Liver (tissue), 3 donors: ENCODE measurements at regions not wholly inside any gene's neighbourhood (a gene's known extent, or its start where the extent isn't known, plus 50 kb on each side); places are given as distances from the start of the nearest gene placed in this dataset.
"Not testable (repeated sequence)": the region's sequence is repeated elsewhere in the genome, so short reads cannot be mapped to it uniquely, and the experiment has no call there.

Experiments
- EGR1 ChIP-seq, 2 donors: IDR thresholded peaks; 2 replicates each; pipeline ENCODE4 v1.6.1; 2016 to 2018; ENCODE audit warnings: antibody characterized with exemption in 2 of 2, low read depth in 2 of 2
- JUND ChIP-seq, 2 donors: IDR thresholded peaks; 2 replicates each; pipeline ENCODE4 v1.6.1; 2016; ENCODE audit warnings: antibody characterized with exemption in 2 of 2
- RAD21 ChIP-seq, 2 donors: IDR thresholded peaks; 2 replicates each; pipeline ENCODE4 v1.6.1; 2016; ENCODE audit warnings: antibody characterized with exemption in 2 of 2, mild to moderate bottlenecking in 2 of 2
- YY1 ChIP-seq: IDR thresholded peaks from 2 replicates; pipeline ENCODE4 v1.6.1; 2016; ENCODE audit warnings: antibody characterized with exemption, mild to moderate bottlenecking
- TF ChIP-seq, protein P1 (sequence below): fragments of 150-350 bp; IDR thresholded peaks from 2 replicates; pipeline ENCODE4 v1.5.1; 2017; ENCODE audit warnings: improper control_type of control experiment, low read depth, low read length; ENCODE audit not compliant: missing input control
- donor health status: healthy.
- donor health status: healthy.

GRCh38 chr4:33740871-33741270 is 2503.4 kb downstream of the ARAP2 start:
- TF ChIP-seq, protein P1, sequence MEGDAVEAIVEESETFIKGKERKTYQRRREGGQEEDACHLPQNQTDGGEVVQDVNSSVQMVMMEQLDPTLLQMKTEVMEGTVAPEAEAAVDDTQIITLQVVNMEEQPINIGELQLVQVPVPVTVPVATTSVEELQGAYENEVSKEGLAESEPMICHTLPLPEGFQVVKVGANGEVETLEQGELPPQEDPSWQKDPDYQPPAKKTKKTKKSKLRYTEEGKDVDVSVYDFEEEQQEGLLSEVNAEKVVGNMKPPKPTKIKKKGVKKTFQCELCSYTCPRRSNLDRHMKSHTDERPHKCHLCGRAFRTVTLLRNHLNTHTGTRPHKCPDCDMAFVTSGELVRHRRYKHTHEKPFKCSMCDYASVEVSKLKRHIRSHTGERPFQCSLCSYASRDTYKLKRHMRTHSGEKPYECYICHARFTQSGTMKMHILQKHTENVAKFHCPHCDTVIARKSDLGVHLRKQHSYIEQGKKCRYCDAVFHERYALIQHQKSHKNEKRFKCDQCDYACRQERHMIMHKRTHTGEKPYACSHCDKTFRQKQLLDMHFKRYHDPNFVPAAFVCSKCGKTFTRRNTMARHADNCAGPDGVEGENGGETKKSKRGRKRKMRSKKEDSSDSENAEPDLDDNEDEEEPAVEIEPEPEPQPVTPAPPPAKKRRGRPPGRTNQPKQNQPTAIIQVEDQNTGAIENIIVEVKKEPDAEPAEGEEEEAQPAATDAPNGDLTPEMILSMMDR: not testable (repeated sequence)
- TF ChIP-seq YY1; EGR1 (IDR thresholded peaks at IDR 0.05; ENCODE audit: low read depth in 2 of 2); JUND (IDR thresholded peaks at IDR 0.05); RAD21 (IDR thresholded peaks at IDR 0.05): not testable (repeated sequence)
